ENCODE measurements at regions not wholly inside any gene's neighbourhood (a gene's known extent, or its start where the extent isn't known, plus 50 kb on each side); places are given as distances from the start of the nearest gene placed in this dataset.
A peak's percentile ranks its signal among the peaks of the same experiment; 100 is the strongest.

DNA sequence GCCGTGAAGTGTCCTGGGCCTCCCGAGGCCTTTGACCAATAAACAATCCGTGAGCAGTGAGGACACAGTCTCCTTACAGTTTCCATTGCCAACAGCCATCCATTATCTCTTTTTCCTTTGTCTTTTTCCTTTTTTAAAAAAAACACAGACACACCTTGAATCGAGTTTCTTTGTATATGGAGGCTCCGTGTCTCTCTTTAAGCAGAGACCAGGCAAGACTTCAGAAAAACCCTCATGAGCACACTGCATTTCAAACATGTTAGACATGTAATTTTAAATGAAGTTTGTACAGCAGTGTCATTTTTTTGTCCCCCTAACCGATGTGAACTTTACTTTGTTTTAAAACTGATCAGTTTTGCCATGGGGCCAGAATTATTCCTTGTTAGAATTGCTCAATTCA is 111.1 kb downstream of the SPTSSA start:
- no peak for DNase-seq (ENCODE audit: low read depth in 2 of 2)

DNA sequence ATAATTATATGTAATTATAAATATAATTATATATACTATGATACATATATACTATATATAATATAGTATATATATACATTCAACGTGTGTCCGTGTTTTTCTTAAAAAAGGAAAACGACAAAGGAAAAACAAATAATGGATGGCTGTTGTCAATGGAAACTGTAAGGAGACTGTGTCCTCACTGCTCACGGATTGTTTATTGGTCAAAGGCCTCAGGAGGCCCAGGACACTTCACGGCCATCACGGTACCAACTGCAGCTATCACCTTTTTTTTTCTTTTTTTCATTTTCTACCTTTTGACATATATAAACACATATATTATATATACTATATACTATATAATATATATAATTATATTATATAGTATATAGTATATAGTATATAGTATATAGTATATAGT is 113.4 kb downstream of the SPTSSA start:
- DNase-seq (ENCODE audit: low read depth in 2 of 2) = no peak

GRCh38 chr14:34347683-34348082 is 114.4 kb downstream of the SPTSSA start:
- DNase-seq (ENCODE audit: low read depth in 2 of 2) = no peak

DNA sequence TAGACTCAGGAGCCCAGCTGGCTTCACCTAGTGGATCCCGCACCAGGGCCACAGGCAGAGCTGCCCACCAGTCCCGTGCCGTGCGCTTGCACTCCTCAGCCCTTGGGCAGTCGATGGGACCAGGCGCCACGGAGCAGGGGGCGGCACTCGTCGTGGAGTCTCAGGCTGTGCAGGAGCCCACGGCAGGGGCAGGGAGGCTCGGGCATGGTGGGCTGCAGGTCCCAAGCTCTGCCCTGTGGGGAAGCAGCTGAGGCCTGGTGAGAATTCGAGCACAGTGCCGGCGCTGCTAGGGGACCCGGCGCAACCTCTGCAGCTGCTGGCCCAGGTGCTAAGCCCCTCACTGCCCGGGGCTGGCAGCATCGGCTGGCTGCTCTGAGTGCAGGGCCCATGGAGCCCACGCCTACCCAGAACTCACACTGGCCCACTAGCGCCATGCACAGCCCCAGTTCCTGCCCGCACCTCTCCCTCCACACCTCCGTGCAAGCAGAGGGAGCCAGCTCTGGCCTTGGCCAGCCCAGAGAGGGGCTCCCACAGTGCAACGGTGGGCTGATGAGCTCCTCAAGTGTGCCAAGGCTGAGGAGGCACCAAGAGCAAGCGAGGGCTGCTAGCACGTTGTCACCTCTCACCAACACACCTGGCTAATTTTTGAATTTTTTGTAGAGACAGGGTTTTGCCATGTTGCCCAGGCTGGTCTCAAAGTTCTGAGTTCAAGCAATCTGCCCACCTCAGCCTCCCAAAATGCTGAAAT is 116.1 kb downstream of the SPTSSA start:
- no peak for DNase-seq (ENCODE audit: low read depth in 2 of 2)

DNA sequence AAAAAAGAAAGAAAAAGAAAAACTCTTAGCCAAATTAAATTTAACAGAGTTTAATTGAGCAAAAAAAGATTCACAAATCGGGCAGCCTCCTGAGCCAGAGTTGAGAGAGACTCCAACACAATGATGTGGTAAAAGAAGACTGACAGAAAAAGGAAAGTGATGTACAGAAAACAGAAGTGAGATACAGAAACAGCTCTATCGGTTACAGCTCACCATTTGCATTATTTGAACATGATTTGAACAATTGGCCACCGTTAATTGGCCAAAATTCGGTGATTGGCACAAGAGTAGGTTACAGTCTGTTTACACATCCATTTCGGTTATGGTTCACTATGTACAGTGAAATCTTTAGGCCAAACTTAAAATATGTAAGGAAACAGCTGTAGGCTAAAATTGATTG is 117.7 kb downstream of the SPTSSA start:
- no peak for DNase-seq (ENCODE audit: low read depth in 2 of 2)

DNA sequence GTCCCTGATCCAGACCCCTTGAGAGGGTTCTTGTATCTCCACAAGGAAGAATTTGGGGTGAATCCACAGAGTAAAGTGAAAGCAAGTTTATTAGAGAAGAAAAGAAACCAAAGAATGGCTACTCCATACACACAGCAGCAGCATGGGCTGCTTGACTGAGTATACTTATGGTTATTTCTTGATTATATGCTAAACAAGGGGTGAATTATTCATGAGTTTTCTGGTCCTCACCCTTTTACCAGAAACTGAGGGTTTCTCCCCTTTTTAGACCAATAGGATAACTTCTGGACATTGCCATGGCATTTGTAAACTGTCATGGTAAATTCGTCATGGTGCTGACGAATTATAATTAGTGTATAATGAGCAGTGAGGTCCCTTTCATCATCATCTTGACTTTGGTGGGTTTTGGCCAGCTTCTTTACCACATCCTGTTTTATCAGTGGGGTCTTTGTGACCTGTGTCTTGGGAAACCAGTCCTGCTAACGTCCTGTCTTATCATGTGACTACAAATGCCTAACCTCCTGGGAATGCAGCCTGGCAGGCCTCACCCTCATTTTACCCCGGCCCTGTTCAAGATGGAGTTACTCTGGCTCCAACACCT is 121.9 kb downstream of the SPTSSA start:
- no peak for DNase-seq (ENCODE audit: low read depth in 2 of 2)

- DNase-seq (ENCODE audit: low read depth in 2 of 2) = no peak
These were observed 124.0 kb downstream of the SPTSSA start for GRCh38 chr14:34338056-34338455.

GRCh38 chr14:34336501-34336900 is 125.5 kb downstream of the SPTSSA start:
- no peak for DNase-seq (ENCODE audit: low read depth in 2 of 2)

- no peak for DNase-seq (ENCODE audit: low read depth in 2 of 2)
These were observed 126.1 kb downstream of the SPTSSA start for GRCh38 chr14:34335968-34336367.

DNA sequence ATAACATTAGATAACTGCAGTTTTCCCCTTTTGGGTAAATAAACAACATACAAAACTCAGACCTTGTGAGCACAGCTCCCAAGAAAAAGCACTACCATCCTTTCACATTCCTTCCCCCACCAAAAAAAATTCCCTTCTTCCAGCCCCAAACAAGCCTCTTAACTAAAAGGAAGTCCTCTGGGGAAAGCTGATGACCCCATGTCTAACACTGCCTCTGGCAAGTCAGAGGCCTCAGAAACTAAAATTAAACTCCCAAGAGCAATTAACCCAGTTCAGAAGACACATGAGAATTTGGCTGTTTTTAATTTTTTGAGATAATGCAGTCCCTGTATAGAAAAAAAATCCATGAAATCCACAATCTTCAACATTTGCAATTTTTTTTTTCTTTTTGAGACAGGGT is 127.7 kb downstream of the SPTSSA start:
- DNase-seq (ENCODE audit: low read depth in 2 of 2) = no peak

DNA sequence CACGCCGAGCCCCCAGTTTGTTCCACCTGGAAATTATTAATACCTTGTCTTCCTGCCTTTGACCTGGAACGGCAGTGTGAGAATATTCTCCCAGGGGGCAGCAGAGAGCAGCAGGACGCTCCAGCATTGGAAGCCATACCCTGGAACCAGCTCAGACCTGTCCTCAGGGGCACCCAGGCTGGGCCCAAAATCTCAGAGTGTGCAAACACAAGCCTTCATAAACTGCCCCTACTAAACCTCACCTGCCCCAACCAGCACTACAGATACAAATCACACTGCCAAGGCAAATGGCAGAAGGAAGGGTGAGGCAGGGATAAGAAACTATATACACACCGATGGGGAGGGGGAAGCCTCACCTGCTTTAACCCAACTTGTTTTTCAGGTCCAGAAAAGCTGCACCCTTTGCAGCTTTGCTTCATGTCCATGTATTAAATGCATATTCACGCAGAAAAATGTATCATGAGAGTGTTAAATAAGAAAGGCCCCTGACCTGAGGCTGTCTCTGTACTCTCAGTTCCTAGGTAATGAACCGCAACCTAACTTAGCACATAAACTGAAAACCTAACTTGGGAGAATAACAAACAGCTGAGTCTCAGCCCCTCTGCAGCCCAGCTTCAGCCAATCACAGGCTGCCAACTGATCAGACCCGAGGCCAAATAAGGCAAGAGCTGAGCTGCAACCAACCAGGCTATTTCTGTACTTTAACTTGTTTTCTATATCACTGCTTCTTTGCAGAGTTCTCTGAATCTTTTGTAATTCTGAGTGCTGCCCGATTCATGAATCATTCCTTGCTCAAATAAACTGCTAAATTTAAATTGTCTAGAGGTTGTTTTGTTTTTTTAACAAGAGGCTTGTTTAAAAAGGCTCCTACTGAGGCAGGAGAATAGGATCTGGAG is 130.1 kb downstream of the SPTSSA start:
- DNase-seq (ENCODE audit: low read depth in 2 of 2) = peak; percentile 2 to 36

DNA sequence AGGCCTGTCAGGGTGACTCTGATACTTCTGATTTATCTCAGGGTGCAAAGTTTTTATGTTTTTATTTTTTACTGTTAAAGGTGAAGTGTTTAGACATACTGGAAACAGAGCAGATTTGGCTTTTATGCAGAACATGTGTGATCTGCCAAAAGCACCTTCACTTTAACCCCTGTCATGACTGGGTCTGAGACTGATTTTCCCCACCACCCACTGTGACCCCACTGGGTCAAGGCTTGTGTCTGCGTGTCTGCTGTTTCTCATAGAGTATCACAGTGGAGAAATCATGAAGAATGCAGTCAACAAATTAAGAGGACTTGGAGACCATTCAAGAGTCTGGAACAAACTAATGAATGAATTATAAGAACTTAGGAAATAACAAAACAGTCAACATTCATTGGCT is 131.2 kb downstream of the SPTSSA start:
- DNase-seq (ENCODE audit: low read depth in 2 of 2) = no peak

DNA sequence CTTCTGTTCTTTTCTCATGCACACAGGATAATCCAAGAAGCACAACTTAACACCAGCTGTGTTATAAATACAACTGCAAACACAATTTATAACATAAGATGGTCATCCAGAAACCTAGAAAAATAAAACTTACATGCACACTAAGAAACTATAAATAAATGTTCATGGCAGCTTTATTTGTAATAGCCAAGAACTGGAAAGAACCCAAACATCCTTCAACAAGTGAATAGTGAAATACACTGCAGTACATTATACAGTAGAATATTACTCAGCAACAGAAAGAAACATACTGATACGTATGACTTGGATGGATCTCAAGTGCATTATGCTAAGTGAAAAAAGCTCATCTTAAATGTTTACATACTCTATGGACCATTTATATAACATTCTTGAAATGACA is 132.7 kb downstream of the SPTSSA start:
- DNase-seq (ENCODE audit: low read depth in 2 of 2) = no peak

GRCh38 chr14:34328178-34328577 is 133.9 kb downstream of the SPTSSA start:
- no peak for DNase-seq (ENCODE audit: low read depth in 2 of 2)

GRCh38 chr14:34325493-34325892 is 136.5 kb downstream of the SPTSSA start:
- DNase-seq (ENCODE audit: low read depth in 2 of 2) = no peak

- no peak for DNase-seq (ENCODE audit: low read depth in 2 of 2)
These were observed 137.7 kb downstream of the SPTSSA start for GRCh38 chr14:34324363-34324795.

- DNase-seq (ENCODE audit: low read depth in 2 of 2) = peak; percentile 34 to 55
These were observed 139.1 kb downstream of the SPTSSA start for GRCh38 chr14:34322940-34323418.

GRCh38 chr14:34319140-34319539 is 142.9 kb downstream of the SPTSSA start:
- no peak for DNase-seq (ENCODE audit: low read depth in 2 of 2)

DNA sequence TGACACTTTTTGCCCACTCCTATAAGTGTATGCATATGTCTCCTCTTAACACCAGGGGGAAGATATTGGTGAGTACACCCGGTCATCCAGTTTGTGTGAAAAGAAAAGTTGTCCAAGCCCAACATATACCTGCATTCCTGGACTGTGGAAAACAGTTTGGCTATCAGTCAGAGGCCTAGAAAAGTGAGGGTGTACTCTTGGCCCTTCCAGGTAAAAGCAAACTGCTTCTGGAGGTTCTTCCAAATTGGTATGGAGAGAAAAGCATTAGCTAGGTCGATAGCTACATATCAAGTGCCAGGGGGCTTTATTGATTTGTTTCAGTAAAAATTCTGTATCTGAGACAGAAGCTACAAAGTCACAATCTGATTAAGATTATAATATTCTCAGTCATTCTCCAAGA is 144.0 kb downstream of the SPTSSA start:
- no peak for DNase-seq (ENCODE audit: low read depth in 2 of 2)

GRCh38 chr14:34310724-34311123 is 151.3 kb downstream of the SPTSSA start:
- DNase-seq (ENCODE audit: low read depth in 2 of 2) = no peak

DNA sequence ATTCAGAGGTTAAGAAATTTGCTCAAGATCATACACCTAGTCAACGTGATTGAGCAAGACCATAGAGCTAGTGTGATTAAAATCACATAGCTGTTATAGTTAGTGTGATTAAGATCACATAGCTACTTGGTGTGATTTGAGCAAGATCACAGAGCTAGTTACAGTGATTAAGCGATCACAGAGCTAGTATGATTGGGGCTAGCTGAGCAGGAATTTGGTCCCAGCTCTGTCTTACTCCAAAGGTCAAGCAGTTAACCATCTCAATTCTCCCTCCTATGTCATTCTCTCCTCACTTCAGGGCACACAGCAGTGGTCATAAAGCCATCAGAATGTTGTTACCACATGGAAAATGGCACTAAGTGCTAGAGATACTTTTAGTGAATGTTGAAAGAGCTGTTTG is 158.2 kb downstream of the SPTSSA start:
- DNase-seq (ENCODE audit: low read depth in 2 of 2) = no peak

GRCh38 chr14:34302654-34303053 is 159.4 kb downstream of the SPTSSA start:
- no peak for DNase-seq (ENCODE audit: low read depth in 2 of 2)
